ENCODE measurements at regions not wholly inside any gene's neighbourhood (a gene's known extent, or its start where the extent isn't known, plus 50 kb on each side); places are given as distances from the start of the nearest gene placed in this dataset.
"Not testable (repeated sequence)": the region's sequence is repeated elsewhere in the genome, so short reads cannot be mapped to it uniquely, and the experiment has no call there.

- intact Hi-C loops (cut with DNase I; ENCODE audit: low total_unique reads): no loop called here
- peaks cover 0 to 5% of the 10 kb centered on the region in 2 donors for H3K4me1 ChIP-seq
- H3K36me3 ChIP-seq: no peaks in the 10 kb centered on the region
- no peak overlapping the region for H3K4me3 ChIP-seq
- no peak for TF ChIP-seq CTCF (IDR thresholded peaks at IDR 0.05)
- TF ChIP-seq POLR2A (IDR thresholded peaks at IDR 0.05): no peak
- no peak for DNase-seq
- no peak overlapping the region for H3K27ac ChIP-seq
- no peaks in the 10 kb centered on the region for H3K9me3 ChIP-seq
- H3K27me3 ChIP-seq: no peaks in the 10 kb centered on the region
These were observed 70.8 kb downstream of the GOLGA8B start for GRCh38 chr15:34512628-34513027.

- no peaks in the 10 kb centered on the region for H3K9me3 ChIP-seq
- TF ChIP-seq CTCF (IDR thresholded peaks at IDR 0.05) (no peak), POLR2A (IDR thresholded peaks at IDR 0.05) (no peak)
- no peak for DNase-seq
- no peak overlapping the region for H3K4me3 ChIP-seq
- peaks cover 0 to 12% of the 10 kb centered on the region in 2 donors for H3K27me3 ChIP-seq
- H3K27ac ChIP-seq: no peak overlapping the region
- H3K4me1 ChIP-seq: no peaks in the 10 kb centered on the region
- intact Hi-C loops (cut with DNase I; ENCODE audit: low total_unique reads): no loop called here
- H3K36me3 ChIP-seq: no peaks in the 10 kb centered on the region
These were observed 63.5 kb upstream of the GOLGA8A start for GRCh38 chr15:34501131-34501530.

DNA sequence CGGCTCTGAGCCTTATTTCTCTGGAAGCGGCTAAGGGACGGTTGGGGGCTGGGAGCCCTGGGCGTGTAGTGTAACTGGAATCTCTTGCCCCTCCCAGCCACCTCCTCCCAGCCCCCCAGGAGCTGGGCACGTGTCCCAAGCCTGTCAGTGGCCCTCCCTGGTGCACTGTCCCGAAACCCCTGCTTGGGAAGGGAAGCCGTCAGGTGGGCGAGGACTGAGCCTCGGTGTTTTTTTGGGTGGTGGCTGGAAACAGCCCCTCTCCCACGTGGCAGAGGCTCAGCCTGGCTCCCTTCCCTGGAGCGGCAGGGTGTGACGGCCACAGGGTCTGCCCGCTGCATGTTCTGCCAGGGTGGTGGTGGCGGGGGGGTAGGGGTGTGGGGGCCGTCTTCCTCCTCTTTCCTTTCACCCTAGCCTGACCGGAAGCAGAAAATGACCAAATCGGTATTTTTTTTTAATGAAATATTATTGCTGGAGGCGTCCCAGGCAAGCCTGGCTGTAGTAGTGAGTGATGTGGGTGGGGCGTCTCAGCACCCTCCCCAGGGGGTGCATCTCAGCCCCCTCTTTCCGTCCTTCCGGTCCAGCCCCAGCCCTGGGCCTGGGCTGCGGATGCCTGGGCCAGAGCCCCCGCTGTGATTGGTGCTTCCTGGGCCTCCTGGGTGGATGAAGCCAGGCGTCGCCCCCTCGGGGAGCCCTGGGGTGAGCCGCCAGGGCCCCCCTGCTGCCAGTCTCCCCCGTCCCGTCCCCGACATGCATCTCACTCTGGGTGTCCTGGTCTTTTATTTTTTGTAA, 58.8 kb upstream of the GOLGA8A start:
- Histone ChIP-seq H3K27me3 (peaks cover 0 to 18% of the 10 kb centered on the region in 2 donors), H3K4me3 (no peak overlapping the region), H3K36me3 (no peaks in the 10 kb centered on the region), H3K9me3 (no peaks in the 10 kb centered on the region), H3K27ac (no peak overlapping the region), H3K4me1 (no peaks in the 10 kb centered on the region)
- TF ChIP-seq POLR2A (IDR thresholded peaks at IDR 0.05) (no peak), CTCF (IDR thresholded peaks at IDR 0.05) (no peak)
- DNase-seq: no peak
- intact Hi-C loops (cut with DNase I; ENCODE audit: low total_unique reads): no loop called here

DNA sequence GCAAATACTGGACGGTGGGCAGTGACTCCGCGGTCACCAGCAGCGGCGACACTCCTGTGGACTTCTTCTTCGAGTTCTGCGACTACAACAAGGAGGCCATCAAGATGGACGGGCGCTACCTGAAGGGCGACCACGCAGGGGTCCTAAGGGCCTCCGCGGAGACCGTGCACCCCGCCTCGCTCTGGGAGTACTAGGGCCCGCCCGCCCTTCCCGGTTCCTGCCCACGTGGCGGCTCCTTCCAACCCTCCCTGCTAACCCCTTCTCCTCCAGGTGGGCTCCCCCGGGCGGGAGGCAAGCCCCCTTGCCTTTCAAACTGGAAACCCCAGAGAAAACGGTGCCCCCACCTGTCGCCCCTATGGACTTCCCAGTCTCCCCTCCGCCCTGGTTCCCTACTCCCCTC, 58.1 kb upstream of the GOLGA8A start:
- intact Hi-C loops (cut with DNase I; ENCODE audit: low total_unique reads); H3K9me3 ChIP-seq; DNase-seq; H3K36me3 ChIP-seq; H3K27ac ChIP-seq; H3K4me1 ChIP-seq; H3K4me3 ChIP-seq: not testable (repeated sequence)
- peaks cover 0 to 20% of the 10 kb centered on the region in 2 donors for H3K27me3 ChIP-seq

- Histone ChIP-seq H3K27me3 (peaks cover 0 to 20% of the 10 kb centered on the region in 2 donors), H3K27ac (no peak overlapping the region), H3K4me1 (no peaks in the 10 kb centered on the region), H3K4me3 (no peak overlapping the region), H3K36me3 (no peaks in the 10 kb centered on the region), H3K9me3 (no peaks in the 10 kb centered on the region)
- no peak for DNase-seq
- TF ChIP-seq POLR2A (IDR thresholded peaks at IDR 0.05): no peak
- no peak for TF ChIP-seq CTCF (IDR thresholded peaks at IDR 0.05)
- intact Hi-C loops (cut with DNase I; ENCODE audit: low total_unique reads): no loop called here
These were observed 56.4 kb upstream of the GOLGA8A start for GRCh38 chr15:34494084-34494399.

GRCh38 chr15:34493001-34493400, 55.4 kb upstream of the GOLGA8A start:
- H3K9me3 ChIP-seq: no peaks in the 10 kb centered on the region
- DNase-seq: no peak
- intact Hi-C loops (cut with DNase I; ENCODE audit: low total_unique reads): no loop called here
- no peaks in the 10 kb centered on the region for H3K36me3 ChIP-seq
- no peak overlapping the region for H3K27ac ChIP-seq
- peaks cover 0 to 11% of the 10 kb centered on the region in 2 donors for H3K27me3 ChIP-seq
- H3K4me3 ChIP-seq: no peak overlapping the region
- H3K4me1 ChIP-seq: no peaks in the 10 kb centered on the region
- no peak for TF ChIP-seq POLR2A (IDR thresholded peaks at IDR 0.05)
- no peak for TF ChIP-seq CTCF (IDR thresholded peaks at IDR 0.05)

DNA sequence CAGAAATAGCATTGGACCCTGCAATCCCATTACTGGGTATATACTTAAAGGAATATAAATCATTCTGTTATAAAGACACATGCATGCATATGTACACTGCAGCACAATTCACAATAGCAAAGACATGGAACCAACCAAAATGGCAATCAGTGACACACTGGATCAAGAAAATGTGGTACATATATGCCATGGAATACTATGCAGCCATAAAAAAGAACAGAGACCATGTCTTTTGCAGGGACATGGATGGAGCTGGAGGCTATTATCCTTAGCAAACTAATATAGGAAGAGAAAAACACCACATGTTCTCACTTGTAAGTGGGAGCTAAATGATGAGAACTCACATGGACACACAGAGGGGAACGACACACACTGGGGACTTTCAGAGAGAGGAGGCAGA, 53.9 kb upstream of the GOLGA8A start:
- H3K27ac ChIP-seq; DNase-seq; intact Hi-C loops (cut with DNase I; ENCODE audit: low total_unique reads); H3K36me3 ChIP-seq; H3K27me3 ChIP-seq; H3K4me1 ChIP-seq; H3K9me3 ChIP-seq; H3K4me3 ChIP-seq: not testable (repeated sequence)
